ENCODE measurements at regions not wholly inside any gene's neighbourhood (a gene's known extent, or its start where the extent isn't known, plus 50 kb on each side); places are given as distances from the start of the nearest gene placed in this dataset.

DNA sequence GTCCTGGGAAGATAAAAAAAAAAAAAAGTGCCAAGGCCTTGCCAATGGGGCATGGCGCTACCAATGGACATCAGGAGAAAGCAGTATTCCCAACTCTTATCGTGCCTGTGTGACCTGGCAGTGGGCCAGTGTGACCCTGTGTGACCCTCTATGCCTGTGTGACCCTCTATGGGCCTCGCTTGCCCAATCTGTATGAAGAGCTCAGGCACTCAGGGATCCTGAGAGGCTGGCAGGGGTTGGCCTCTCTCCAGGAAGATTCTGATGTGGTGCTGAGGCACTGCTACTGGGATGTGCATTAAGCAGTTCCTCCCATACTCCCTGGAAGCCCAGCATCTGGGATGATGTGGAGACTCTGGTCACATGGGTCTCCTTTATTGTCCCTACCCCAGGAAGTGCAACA lies 179.2 kb downstream of the MACROH2A1 start:
- no peak for DNase-seq (ENCODE audit: low read depth in 1 of 2, low spot score in 1 of 2)

DNA sequence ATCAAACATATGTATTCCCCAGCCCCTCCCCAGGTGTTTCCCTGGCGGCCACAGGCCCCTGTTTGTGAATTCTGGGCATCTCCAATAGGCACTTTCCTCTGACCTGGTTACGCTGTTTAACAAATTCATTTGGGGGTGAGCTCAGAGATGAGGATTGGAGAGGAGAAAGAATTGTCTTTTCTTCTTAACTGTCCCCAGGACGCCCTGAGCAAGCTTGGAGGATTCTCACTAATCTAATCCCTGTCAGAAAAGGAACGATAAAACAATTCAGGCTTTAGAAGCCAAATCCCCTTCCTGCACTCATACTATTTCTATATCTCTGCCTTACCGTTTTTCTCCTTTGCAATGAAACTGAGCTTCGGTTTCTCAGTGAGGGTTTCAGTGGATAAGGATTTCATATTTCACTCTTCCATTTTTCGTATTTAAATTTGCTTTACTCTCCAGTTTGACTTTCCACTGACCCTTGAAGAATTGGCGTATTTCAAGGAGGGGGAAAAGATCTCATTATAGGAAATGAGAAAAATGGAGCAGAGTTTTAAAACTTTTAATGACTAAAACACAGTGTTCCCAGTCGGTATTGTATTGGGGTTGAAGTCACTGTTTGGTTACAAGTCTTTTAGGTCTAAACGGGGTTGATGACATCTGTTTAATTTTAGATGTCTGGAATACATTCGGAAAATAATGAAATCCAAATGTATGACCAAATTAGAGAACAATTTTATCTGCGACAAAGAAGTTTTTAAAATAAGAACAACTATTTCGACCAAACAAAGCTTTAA lies 180.1 kb downstream of the MACROH2A1 start:
- DNase-seq (ENCODE audit: low read depth in 1 of 2, low spot score in 1 of 2), result no peak

DNA sequence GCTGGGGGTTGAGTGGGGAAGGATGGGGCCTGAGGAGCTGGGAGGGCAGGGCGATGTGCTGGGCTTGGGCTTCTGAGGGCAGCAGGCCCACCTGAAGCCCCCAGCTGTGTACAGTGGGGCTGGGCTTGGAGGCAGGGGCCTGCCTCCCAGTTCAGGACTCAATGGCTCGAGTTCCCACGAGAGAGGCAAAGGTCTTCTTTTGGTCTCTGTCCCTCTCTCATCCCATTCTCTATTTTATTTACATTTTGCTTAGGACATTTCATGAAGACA lies 180.6 kb downstream of the MACROH2A1 start:
- no peak for DNase-seq (ENCODE audit: low read depth in 1 of 2, low spot score in 1 of 2)

DNA sequence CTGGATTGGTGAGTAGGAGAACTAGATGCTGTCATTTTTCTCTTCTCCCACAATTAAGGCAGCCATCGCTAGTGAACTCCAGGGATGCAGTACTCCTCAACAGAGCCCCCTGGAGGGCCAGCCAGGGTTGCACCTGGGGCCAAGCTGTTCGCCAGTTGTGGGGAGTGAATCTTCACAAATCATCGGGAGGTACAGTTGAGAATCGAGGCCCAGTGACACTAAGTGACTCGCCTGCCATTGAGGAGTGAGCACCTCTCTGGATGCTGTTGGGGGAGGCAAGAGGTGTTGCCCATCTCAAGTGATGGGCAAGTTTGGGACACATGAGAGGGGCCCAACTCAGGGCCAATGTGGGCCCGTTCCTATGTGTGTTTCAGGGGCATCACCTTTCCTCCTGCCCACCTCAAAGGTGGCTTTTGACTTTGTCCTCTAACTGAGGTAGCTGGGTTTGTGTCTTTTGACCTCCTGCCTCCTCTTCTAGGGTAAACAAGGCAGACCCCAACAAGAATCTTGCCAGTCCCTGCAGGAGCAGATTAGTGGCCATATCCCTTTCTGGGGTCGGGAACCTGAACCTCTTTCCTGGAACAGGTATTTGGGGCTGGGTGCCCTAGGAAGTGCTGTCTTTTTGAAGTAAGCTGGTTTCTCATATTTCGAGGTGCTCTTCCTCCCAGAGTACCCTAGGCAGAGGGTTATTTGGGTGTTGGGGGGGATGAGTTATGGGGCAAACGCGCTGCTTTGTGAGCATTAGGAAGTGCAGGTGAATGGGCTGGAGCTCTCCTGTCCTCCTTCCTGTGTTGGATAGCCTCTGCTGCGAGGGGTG lies 181.2 kb downstream of the MACROH2A1 start:
- no peak for DNase-seq (ENCODE audit: low read depth in 1 of 2, low spot score in 1 of 2)

DNA sequence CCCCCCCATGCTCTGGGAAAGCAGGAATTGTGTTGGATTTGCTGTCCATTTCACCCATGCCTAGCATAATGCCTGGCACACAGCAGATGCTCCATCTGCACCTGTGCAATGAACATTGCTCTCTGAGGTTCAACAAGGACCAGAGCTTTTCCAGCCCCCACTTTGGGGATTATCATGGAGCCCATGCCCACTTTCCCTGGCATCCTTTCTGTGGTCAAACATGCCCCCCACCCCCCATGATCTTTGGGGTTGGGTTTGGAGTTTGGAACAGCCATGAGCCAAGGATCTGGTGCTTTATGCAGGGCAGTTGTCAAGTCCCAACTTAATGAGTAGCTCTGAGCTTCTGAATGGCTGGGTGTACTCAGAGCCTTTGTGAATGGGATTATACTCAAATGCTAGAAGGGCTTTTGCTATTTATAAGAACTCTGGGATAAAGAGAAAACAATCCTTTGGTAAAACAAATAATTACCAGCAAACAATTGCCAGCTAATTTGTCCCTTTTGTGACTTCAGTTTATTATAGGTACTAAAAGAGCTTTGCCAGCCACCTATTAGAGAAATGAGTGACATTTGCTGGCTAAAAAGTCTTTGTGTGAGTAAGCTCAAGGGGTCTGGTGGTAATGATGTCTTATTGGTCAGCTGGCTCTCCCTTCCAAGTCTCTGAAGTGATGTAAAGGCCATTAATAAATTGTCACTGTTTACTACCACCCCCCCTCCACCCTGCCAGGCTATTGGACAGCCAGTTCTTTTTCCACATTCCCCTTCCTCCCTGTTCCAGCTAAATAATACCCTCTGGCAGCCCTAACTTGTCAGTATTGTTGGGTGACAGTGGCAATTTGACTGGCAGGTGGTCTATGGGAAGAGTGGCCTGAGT lies 182.3 kb downstream of the MACROH2A1 start:
- DNase-seq (ENCODE audit: low read depth in 1 of 2, low spot score in 1 of 2), result no peak

DNA sequence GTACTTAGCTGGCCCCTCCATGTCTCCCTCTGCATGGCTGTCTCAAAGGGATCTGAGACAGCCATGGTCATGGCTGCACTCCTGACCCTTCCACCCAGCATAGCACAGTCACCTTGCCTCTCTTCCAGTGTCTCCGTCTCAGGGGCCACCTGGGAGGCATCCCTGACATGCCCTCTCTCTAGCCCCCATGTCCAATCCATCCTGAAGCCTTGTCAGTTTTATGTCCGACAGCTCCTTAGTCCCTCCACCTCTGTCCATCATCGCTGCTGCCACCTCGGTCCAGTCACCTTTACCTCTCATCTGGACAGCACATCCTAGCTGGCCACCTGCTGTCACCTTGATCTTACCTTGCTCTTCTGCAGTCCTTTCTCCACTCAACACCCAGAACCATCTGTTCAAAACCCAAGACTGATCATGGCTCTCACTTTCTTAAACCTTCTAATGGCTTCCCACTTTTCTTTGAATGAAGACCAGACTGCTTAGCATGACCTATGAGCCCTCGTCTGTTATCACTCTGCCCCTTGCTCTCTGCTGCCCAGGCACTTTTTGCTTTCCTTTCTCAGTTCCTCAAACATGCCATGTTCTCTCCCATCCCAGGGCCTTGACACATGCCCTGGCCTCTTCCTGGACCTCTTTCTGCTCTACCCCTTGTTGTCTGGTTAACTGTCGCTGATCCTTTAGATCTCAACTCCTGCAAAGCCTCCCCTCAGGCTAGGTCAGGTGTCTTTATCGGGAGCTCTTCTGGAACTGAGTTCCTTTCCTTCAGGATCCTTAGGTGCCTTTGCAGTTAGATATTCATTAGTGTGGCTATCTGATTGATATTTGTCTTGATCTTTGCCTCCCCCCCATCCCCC lies 181.8 kb upstream of the PITX1 start:
- no peak for DNase-seq (ENCODE audit: low read depth in 1 of 2, low spot score in 1 of 2)

DNA sequence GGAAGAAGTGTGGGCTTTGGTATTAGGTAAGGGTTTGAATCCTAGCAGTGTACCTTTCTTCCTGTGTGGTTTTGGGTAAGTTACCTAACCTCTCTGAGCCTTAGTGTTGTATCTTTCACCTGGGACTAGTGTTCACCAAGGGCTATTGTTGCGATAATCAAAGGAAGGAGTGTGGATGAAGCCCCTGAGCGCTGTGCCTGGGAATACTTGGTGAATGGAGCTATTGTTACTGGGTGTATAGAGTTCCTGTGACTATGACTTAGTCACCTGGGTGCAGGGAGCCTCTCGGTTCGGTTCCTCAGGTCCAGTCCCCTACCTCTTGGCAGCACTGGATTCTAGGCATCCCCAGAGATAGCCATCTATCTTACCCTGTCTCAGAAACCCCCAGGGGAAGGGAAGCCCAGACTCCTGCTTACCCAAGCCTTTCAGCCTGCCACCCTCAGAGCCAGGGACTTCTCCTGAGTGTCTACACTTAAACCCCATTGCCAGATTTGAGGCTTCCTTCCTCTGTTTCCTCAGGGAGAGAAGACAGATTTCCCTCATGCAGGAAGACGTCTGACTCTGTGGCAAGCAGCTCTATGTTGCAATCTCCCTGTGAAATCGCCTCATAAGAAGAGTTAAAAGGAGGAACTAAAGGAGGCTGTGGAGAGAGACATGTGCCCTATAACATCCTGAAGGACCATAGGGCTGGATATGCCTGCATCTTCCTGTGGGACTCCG lies 181.0 kb upstream of the PITX1 start:
- no peak for DNase-seq (ENCODE audit: low read depth in 1 of 2, low spot score in 1 of 2)

DNA sequence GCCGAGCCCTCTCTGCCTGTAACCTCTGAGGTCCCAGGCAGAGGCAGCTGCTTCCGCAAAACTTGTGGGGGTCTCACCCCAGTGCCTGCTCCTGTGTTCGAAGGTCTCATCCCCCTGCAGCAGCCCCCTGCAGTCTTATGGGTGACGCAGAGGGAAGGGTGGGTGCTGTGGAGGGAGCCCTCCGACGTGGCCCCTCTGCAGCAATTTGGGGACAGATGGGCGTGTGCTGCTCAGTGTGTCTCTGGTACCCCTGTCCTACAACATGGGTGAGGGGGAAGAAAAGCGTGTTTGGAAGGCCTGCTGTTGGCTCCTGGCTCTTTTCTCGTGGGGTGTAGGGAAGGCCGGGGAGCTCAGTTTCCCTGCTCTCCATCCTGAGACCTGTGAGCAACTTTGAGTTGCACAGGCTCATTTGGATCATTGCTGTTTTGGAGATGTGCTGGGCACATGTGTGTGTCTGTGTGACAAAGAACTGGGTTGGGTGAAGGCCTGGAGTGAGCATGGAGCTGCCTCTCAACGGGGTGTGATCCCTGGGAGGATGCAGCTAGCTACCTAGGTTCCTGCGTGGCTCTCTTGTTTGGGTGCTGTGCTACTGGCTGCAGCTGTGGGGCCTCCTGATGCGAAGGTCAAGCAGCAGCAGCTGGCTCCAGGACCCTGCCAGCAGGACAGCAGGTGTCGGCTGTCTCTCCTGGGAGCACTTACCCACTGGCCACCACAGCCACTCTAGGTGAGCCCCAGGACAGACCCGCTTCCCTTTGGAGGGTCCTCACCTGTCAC lies 179.6 kb upstream of the PITX1 start:
- DNase-seq (ENCODE audit: low read depth in 1 of 2, low spot score in 1 of 2), result no peak

DNA sequence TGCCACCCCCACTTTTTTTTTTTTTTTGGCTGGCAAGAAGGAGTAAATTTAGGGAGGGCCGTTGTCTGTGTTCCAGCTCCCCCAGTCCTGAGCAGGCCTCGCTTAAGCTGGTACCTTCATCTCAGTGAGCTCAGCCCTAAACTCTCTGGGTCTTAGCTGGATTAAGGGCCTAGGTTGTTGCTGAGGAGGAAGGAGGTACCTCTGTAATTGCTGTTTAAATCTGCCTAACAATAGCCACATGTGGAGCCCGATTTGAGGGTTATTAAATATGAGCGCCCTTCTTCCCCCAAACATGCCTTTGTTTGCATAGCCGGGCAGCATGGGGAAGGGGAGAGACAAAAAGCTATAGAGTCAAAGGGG lies 179.0 kb upstream of the PITX1 start:
- no peak for DNase-seq (ENCODE audit: low read depth in 1 of 2, low spot score in 1 of 2)

DNA sequence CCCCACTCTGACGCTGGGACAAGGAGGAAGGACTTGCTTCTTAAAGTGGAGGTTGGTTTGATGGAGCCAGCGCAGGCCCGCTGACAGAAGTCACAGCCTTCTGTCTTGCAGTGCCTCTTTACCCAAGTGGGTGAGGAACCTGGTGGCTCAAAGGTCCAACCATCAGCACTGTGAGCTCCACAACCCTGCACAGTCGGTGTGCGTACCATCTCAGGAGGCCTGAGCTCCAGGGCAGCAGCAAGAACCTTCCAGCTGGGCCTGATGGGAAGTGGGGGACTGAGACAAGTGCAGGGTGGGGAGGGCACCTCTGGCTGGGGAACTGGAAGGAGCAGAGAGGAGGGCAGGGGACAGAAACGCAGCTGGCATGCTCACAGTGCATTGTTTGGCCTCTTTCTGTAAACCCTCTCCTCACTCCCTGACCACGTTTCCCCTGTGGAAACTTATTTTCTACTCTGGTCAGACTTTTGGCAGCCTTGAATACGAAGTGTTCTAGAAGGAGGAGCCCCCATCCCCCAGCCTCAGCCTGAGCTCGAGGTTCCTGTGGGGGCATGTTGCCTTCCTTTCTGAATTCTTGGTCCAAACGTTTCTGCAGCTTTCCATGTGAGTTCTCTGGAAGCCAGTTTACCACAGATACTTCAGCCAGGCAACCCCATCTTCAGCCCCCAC lies 178.5 kb upstream of the PITX1 start:
- DNase-seq (ENCODE audit: low read depth in 1 of 2, low spot score in 1 of 2), result no peak

DNA sequence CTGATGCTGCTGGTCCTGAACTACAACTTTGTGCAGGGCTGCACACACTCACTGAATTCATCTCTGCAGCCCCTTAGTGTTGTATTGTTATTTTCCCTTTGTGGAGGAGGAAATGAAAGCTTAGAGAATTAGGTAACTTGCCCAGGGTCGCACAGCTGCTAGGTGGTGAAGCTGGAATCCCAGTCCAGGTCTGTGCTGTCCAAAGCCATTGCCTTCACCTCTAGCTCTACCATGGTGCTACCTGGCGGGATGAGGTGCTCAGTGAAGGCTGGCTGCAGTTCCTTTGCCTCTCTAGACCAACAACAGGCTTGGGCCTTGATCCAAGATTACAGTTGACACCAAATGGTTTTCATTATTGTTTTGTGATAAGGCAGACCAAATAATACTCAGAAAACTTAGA lies 177.8 kb upstream of the PITX1 start:
- no peak for DNase-seq (ENCODE audit: low read depth in 1 of 2, low spot score in 1 of 2)

DNA sequence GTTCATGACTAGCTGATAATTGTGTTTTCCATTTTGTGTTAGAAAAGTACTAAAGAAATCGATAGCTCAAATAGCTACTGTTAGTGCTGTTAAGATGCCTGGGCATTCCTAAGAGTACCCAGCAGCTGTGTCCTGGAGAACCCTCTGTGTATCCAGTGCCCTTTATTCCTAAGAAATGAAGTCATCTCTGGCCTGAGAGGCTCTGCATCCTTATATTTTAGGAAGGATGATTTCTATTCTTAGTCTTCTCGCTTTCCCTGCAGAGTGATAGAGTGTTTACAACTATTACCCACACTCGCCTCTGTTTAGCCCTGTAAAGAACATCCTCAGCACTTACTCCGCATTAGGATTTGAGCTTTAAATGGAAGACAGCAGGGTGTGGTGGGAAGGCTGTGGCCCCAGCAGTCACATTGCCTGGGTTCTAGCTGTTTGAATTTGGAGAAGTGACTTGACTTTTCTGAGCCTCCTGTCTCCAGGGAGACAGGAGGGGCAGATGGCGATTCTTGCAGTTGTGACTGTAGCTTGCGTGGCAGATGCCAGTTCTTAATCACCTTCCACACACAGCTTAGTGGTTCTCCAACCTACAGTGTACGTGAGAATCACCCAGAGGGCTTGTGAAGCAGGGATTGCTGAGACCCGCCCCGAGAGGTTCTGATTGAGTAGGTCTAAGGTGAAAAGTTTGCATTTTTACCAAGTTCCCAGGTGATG lies 177.2 kb upstream of the PITX1 start:
- DNase-seq (ENCODE audit: low read depth in 1 of 2, low spot score in 1 of 2), result no peak

DNA sequence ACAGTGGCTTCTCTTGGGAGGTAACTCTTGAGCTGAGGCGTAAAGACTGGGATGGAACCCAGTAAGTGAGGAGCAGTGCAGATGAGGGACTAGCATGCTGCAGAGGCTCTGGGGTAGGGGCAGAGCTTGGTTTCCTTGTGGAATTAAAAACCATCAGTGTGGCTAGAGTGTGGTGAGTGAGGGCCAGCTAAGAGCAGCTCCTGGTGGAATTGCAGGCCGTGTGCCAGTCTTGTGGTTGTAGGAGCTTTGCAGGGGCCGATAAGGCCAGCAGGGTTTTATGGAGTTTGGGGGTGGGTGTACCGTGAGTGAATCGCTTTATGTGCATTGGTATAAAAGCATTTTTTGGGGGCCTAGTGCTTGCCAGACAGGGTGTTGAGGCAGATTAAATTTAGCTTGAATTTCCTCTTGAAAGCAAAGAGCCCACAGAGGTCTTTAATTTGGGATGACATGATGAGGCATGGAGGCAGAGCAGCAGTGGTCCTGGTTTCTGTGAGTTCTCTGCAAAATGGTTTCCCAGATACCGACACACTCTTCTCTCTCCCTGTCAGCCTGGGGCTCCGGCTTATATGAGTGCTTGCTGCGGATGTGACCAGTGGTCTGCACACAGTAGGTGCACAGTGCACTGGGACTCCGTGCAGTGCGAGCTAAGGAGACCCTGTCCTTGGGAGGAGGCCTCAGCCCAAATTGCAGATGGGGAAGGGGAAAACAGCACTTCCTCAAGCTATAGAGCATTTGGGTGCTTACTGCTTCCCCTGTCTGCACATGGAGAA lies 176.4 kb upstream of the PITX1 start:
- DNase-seq (ENCODE audit: low read depth in 1 of 2, low spot score in 1 of 2), result no peak

DNA sequence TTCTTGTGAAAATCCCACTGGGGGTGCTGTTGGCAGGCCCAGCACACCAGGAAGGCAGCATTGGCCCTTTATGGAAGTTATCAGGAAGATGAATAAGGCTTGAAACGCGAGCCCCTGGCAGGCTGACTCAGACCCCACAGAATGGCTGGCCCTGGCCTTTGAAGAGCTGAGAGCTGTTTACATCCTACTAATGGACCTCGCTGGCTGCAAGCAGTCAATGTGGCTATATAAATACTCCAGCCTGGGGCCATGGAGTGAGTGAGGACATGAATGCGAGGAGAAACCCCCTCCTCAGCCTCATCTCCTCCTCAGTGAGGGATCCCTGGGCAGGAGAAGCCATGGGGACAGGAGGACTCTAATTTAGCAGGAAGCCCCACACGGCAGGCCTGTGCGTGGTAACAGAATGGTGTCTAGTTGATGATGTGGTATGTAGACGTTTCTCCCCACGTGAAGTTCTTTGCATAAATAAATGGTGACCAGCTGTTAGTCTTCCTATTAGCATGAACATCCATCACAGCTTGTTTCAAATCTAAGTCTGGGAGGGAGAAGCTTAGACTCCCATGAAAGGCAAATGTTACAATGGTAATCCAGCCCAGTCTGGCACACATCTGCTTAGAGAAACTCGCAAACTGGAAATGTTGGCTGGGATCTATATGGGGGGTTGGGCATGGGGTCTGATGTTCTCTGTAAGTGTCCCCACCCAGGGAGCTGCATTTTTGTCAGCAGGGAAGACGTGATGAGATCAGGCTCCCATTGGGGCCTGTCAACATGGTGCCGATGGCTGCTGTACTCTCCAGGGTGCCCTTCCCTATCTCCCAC lies 175.1 kb upstream of the PITX1 start:
- DNase-seq (ENCODE audit: low read depth in 1 of 2, low spot score in 1 of 2), result no peak

DNA sequence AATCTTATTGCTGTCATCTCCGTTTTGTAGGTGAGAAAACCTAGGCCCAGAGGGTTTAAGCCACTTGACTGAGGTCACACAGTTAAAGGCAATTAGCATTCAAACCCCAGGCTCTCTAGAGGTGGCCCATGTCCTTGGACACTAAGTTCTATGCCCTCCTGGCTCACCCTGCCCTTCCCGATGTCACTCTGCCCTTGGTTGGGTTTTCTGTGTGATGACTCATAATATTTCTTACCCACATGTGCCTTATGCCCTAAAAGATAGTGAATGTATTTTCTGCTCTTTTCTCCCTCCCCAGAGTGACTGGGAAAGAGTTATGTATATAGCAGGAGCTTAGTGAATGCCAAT lies 174.5 kb upstream of the PITX1 start:
- no peak for DNase-seq (ENCODE audit: low read depth in 1 of 2, low spot score in 1 of 2)

DNA sequence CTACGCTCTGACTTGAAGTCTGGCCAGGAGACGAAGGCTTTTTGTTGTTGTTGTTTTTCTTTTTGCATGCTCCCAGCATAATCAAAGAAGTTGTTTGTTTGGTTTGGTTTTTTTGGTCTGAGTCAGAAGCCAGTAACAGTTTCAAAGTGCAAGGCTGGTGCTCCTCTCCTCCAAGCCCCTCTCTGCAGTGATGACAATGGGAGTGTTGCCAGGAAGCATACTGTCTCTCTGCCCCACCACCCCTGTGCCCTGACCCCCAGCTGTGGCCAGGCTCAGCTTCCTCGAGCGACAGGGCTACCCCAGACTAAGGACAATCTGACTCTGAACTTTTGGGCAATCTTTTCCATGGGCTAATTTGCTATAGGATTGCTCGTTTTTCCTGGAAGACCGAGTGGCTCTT lies 173.8 kb upstream of the PITX1 start:
- no peak for DNase-seq (ENCODE audit: low read depth in 1 of 2, low spot score in 1 of 2)

DNA sequence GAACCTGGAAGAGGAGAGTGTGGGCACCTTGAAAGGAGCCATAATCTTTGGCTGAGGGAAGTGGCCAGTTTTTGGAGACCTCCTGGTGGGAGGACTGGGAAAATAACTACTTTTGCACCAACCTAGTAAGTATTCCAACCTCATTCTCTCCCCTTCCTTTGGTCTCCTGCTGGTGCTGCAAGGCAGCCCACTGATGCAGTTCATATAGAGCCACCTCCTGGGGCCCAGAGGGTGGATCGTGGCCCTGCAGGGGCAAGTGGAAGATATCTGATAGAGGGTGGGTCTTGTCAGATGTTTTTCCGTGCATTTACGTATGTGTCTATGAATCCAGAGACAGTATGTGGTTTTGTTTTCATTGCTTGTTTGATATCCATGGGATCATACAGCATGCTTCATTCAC lies 172.8 kb upstream of the PITX1 start:
- no peak for DNase-seq (ENCODE audit: low read depth in 1 of 2, low spot score in 1 of 2)
